Muscle of leg (tissue), 3 donors: ENCODE measurements at regions not wholly inside any gene's neighbourhood (a gene's known extent, or its start where the extent isn't known, plus 50 kb on each side); places are given as distances from the start of the nearest gene placed in this dataset.
"Not testable (repeated sequence)": the region's sequence is repeated elsewhere in the genome, so short reads cannot be mapped to it uniquely, and the experiment has no call there.

Source experiments
- DNase-seq: peaks from one replicate; pipeline ENCODE4 v3.0.0; 2013
- H3K27ac ChIP-seq: one replicate; pipeline ENCODE4 v1.5.1; 2013; ENCODE audit warnings: mild to moderate bottlenecking, low read length, control low read depth
- H3K27me3 ChIP-seq: one replicate; pipeline ENCODE4 v1.6.1; 2013; ENCODE audit warnings: low read length; ENCODE audit not compliant: control insufficient read depth, insufficient read depth
- H3K36me3 ChIP-seq: one replicate; pipeline ENCODE4 v1.6.1; 2013; ENCODE audit warnings: low read length; ENCODE audit not compliant: control insufficient read depth, insufficient read depth
- H3K4me1 ChIP-seq: one replicate; pipeline ENCODE4 v1.6.1; 2013; ENCODE audit warnings: low read length; ENCODE audit not compliant: control insufficient read depth, insufficient read depth
- H3K4me3 ChIP-seq: one replicate; pipeline ENCODE4 v1.5.1; 2013; ENCODE audit warnings: low read length, control low read depth
- H3K9me3 ChIP-seq: replicated peaks from 2 replicates; pipeline ENCODE4 v1.6.1; 2013; ENCODE audit warnings: low read depth, low read length; ENCODE audit not compliant: control insufficient read depth
- WGBS: methylation state at CpG from one replicate; pipeline ENCODE4 v1.1.5; 2013; ENCODE audit warnings: missing lambda C conversion rate; ENCODE audit not compliant: insufficient coverage; 5-methylcytosine and 5-hydroxymethylcytosine counted together

GRCh38 chr6:12621754-12622153 is 94.8 kb upstream of the PHACTR1 start:
- Histone ChIP-seq H3K4me1 (no peaks in the 10 kb centered on the region), H3K4me3 (no peak overlapping the region), H3K27me3 (no peaks in the 10 kb centered on the region), H3K27ac (no peak overlapping the region), H3K36me3 (no peaks in the 10 kb centered on the region), H3K9me3 (no peaks in the 10 kb centered on the region)
- WGBS, result no CpG with 5 or more reads among the region's 5 CpGs
- no peak for DNase-seq

GRCh38 chr6:12622566-12622965 is 94.0 kb upstream of the PHACTR1 start:
- Histone ChIP-seq H3K4me3 (no peak overlapping the region), H3K36me3 (no peaks in the 10 kb centered on the region), H3K27me3 (no peaks in the 10 kb centered on the region), H3K4me1 (no peaks in the 10 kb centered on the region), H3K9me3 (no peaks in the 10 kb centered on the region), H3K27ac (no peak overlapping the region)
- DNase-seq, result no peak

- 74% methylated on average over 2 of the region's 5 CpGs for WGBS
- Histone ChIP-seq H3K27ac (no peak overlapping the region), H3K9me3 (no peaks in the 10 kb centered on the region), H3K36me3 (no peaks in the 10 kb centered on the region), H3K4me3 (no peak overlapping the region), H3K27me3 (no peaks in the 10 kb centered on the region), H3K4me1 (no peaks in the 10 kb centered on the region)
- no peak for DNase-seq
Observed at GRCh38 chr6:12624142-12624837, 92.3 kb upstream of the PHACTR1 start.

GRCh38 chr6:12627053-12627452 is 89.5 kb upstream of the PHACTR1 start:
- H3K36me3 ChIP-seq, result no peaks in the 10 kb centered on the region
- H3K4me1 ChIP-seq, result no peaks in the 10 kb centered on the region
- no peaks in the 10 kb centered on the region for H3K9me3 ChIP-seq
- no peak overlapping the region for H3K4me3 ChIP-seq
- WGBS, result no CpG with 5 or more reads among the region's 1 CpG
- no peaks in the 10 kb centered on the region for H3K27me3 ChIP-seq
- H3K27ac ChIP-seq, result no peak overlapping the region
- DNase-seq, result no peak

GRCh38 chr6:12628327-12628726 is 88.2 kb upstream of the PHACTR1 start:
- Histone ChIP-seq H3K27me3 (no peaks in the 10 kb centered on the region), H3K4me3 (no peak overlapping the region), H3K9me3 (no peaks in the 10 kb centered on the region), H3K4me1 (no peaks in the 10 kb centered on the region), H3K27ac (no peak overlapping the region), H3K36me3 (no peaks in the 10 kb centered on the region)
- no CpG with 5 or more reads among the region's 2 CpGs for WGBS
- DNase-seq, result no peak

- DNase-seq, H3K27ac ChIP-seq, H3K4me1 ChIP-seq, H3K36me3 ChIP-seq, H3K9me3 ChIP-seq, H3K4me3 ChIP-seq, H3K27me3 ChIP-seq: not testable (repeated sequence)
- WGBS, result no CpG with 5 or more reads among the region's 1 CpG
Observed at GRCh38 chr6:12633746-12634145, 82.8 kb upstream of the PHACTR1 start.

- Histone ChIP-seq H3K36me3 (no peaks in the 10 kb centered on the region), H3K4me3 (no peak overlapping the region), H3K27ac (no peak overlapping the region), H3K4me1 (no peaks in the 10 kb centered on the region), H3K9me3 (peaks cover 2% of the 10 kb centered on the region), H3K27me3 (no peaks in the 10 kb centered on the region)
- DNase-seq, result no peak
- no CpG with 5 or more reads among the region's 2 CpGs for WGBS
Observed at GRCh38 chr6:12635375-12635774, 81.2 kb upstream of the PHACTR1 start.

GRCh38 chr6:12635813-12636212 is 80.8 kb upstream of the PHACTR1 start:
- no peaks in the 10 kb centered on the region for H3K27me3 ChIP-seq
- H3K36me3 ChIP-seq, result no peaks in the 10 kb centered on the region
- no peak overlapping the region for H3K4me3 ChIP-seq
- no peak overlapping the region for H3K27ac ChIP-seq
- 83% methylated on average over 1 of the region's 3 CpGs for WGBS
- no peaks in the 10 kb centered on the region for H3K4me1 ChIP-seq
- H3K9me3 ChIP-seq, result peaks cover 2% of the 10 kb centered on the region
- DNase-seq, result no peak

GRCh38 chr6:12636336-12636735 is 80.2 kb upstream of the PHACTR1 start:
- DNase-seq, result no peak
- H3K27ac ChIP-seq, result no peak overlapping the region
- no peaks in the 10 kb centered on the region for H3K4me1 ChIP-seq
- H3K4me3 ChIP-seq, result no peak overlapping the region
- H3K27me3 ChIP-seq, result no peaks in the 10 kb centered on the region
- no peaks in the 10 kb centered on the region for H3K36me3 ChIP-seq
- WGBS, result no CpG with 5 or more reads among the region's 3 CpGs
- peaks cover 2% of the 10 kb centered on the region for H3K9me3 ChIP-seq

- Histone ChIP-seq H3K4me3 (no peak overlapping the region), H3K9me3 (peaks cover 2% of the 10 kb centered on the region), H3K27ac (no peak overlapping the region), H3K27me3 (no peaks in the 10 kb centered on the region), H3K36me3 (no peaks in the 10 kb centered on the region), H3K4me1 (no peaks in the 10 kb centered on the region)
- WGBS, result 23% methylated on average over 4 of the region's 7 CpGs
- DNase-seq, result peak; percentile 37
Observed at GRCh38 chr6:12637960-12638641, 78.5 kb upstream of the PHACTR1 start.
